C4-2B (cell line): ENCODE measurements at regions not wholly inside any gene's neighbourhood (a gene's known extent, or its start where the extent isn't known, plus 50 kb on each side); places are given as distances from the start of the nearest gene placed in this dataset.

Source experiments
- H3K27ac ChIP-seq: fragments of 450-650 bp; 2 replicates; pipeline ENCODE4 v1.5.1; 2017
- CTCF ChIP-seq: fragments of 450-650 bp; conservative IDR thresholded peaks from 2 replicates; pipeline ENCODE4 v1.5.1; 2017; ENCODE audit warnings: mild to moderate bottlenecking
- ZFX ChIP-seq: fragments of 450-650 bp; IDR thresholded peaks from 2 replicates; pipeline ENCODE4 v1.6.1; 2017

GRCh38 chrX:22689290-22689689 lies 310.5 kb upstream of the DDX53 start:
- no peak overlapping the region for H3K27ac ChIP-seq
- no peak for TF ChIP-seq CTCF
- no peak for TF ChIP-seq ZFX

DNA sequence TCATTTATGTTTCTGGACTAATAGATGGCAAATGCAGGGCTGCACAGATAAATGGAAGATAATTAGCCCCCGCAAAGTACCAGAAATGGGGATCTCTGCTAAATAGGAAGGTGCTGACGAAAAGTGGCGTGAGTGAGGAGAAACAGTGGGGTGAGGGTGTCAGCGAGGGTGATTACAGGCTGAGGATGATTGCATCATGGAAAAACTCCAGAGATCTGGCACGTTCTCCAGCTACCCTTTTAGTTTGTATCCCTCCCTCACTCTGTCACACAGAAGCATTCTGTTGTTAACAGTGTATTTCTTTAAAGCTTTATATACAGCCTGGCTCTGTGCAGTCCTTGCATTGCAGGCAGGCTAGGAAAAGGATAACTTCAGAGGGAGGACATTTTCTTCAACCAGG lies 309.6 kb upstream of the DDX53 start:
- no peak for TF ChIP-seq ZFX
- no peak for TF ChIP-seq CTCF
- H3K27ac ChIP-seq: no peak overlapping the region

DNA sequence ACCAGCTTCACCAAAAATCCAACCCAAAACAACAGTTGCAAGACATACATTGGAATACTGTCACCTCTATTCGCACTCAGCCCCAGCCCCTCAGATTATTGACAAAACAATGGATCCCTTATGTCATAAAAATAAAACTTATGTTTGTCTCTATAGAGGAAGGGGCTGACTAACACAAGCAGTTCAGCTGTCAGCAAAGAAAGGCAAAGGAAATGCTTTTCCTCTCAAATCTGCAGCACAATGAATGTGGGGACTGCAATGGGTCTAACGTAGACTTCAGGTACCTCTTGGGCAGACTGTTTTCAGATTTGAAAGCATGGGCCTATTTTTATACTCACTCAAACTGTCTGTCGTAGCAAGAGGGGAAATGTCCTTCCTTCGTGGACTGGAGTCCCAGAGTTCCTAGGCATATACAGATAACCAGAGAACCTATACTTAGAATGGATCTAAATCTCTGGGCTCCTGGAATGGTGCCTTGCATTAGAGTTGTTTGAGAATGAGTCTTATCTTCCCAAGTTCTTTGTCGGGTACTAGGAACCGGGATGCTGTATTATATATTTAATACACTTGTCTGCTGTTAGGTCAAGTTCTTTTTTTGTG lies 307.7 kb upstream of the DDX53 start:
- no peak overlapping the region for H3K27ac ChIP-seq
- TF ChIP-seq ZFX (no peak), CTCF (no peak)

- no peak overlapping the region for H3K27ac ChIP-seq
- TF ChIP-seq CTCF: no peak
- TF ChIP-seq ZFX: no peak
Observed at GRCh38 chrX:22698151-22698550, 301.6 kb upstream of the DDX53 start.

GRCh38 chrX:22699581-22700091 lies 300.1 kb upstream of the DDX53 start:
- TF ChIP-seq ZFX: no peak
- TF ChIP-seq CTCF: no peak
- H3K27ac ChIP-seq: no peak overlapping the region

GRCh38 chrX:22712942-22713341 lies 286.8 kb upstream of the DDX53 start:
- H3K27ac ChIP-seq: no peak overlapping the region
- TF ChIP-seq ZFX (no peak), CTCF (no peak)

GRCh38 chrX:22730542-22730941 lies 269.2 kb upstream of the DDX53 start:
- H3K27ac ChIP-seq: no peak overlapping the region
- no peak for TF ChIP-seq CTCF
- TF ChIP-seq ZFX: no peak
